Lower leg skin (tissue), 4 donors: ENCODE measurements at regions not wholly inside any gene's neighbourhood (a gene's known extent, or its start where the extent isn't known, plus 50 kb on each side); places are given as distances from the start of the nearest gene placed in this dataset.

Experiments
- DNase-seq, 2 donors: peaks; one replicate each; pipeline ENCODE4 v3.0.0-alpha.2; 2019; ENCODE audit warnings: low spot score in 2 of 2
- H3K4me3 ChIP-seq: fragments of 200-600 bp; sonication (generic); 2 replicates; pipeline ENCODE4 v1.5.1; 2017; ENCODE audit warnings: mild to moderate bottlenecking, low read depth; ENCODE audit not compliant: poor library complexity, severe bottlenecking
- CTCF ChIP-seq, 3 donors: fragments of 450-650 bp; IDR thresholded peaks; one replicate each; pipeline ENCODE4 v1.5.1; 2016; ENCODE audit warnings: antibody characterized with exemption in 3 of 3, mild to moderate bottlenecking in 3 of 3, moderate library complexity in 2 of 3
- POLR2A ChIP-seq, 2 donors: fragments of 450-650 bp; IDR thresholded peaks; one replicate each; pipeline ENCODE4 v1.6.1; 2016 to 2017; ENCODE audit warnings: antibody characterized with exemption in 2 of 2, mild to moderate bottlenecking in 1 of 2, moderate library complexity in 1 of 2
- WGBS, 2 donors: methylation state at CpG; one replicate each; pipeline ENCODE4 v1.1.5; 2018; 5-methylcytosine and 5-hydroxymethylcytosine counted together
- intact Hi-C: fragments of 100-400 bp; cut with DNase I; formaldehyde crosslinking; loops from one replicate; pipeline ENCODE4 v1.15.0; 2023; ENCODE audit warnings: low total_unique reads

DNA sequence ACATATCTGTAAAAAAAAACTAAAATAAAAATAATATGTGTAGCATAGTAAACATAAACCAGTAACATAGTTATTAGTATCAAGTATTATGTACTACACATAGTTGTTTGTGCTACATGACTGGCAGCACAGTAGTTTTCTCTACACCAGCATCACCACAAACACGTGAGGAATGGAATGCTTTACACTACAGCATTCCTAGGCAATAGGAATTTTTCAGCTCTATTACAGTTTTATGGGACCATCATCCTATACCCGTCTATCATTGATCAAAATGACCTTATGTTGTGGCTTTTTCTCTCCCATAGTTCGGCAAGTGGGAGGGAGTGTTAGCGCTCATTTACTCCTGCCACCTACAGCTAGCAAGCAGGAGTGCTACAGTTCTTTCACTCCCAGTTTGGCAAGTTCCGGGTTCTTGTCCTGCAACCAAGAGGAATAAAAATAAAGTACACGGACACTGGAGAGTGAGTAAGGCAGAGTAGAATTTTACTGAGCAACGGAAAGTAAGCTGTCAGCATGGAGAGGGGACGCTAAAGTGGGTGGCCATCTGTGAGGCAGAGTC, 196.8 kb upstream of the HSF2 start:
- no peak for TF ChIP-seq POLR2A (IDR thresholded peaks at IDR 0.05)
- no peak for TF ChIP-seq CTCF (IDR thresholded peaks at IDR 0.05)
- intact Hi-C loops = no loop called here
- H3K4me3 ChIP-seq = no peak overlapping the region
- WGBS, 2 donors = 87 to 90% methylated on average over 8 of the region's 8 CpGs
- DNase-seq = no peak

- no peak for DNase-seq
- intact Hi-C loops = no loop called here
- H3K4me3 ChIP-seq = no peak overlapping the region
- no peak for TF ChIP-seq CTCF (IDR thresholded peaks at IDR 0.05)
- no peak for TF ChIP-seq POLR2A (IDR thresholded peaks at IDR 0.05)
- 86 to 89% methylated on average over 2 of the region's 2 CpGs for WGBS, 2 donors
Measured at GRCh38 chr6:122207061-122207460, 192.4 kb upstream of the HSF2 start.

GRCh38 chr6:122207794-122208193, 191.7 kb upstream of the HSF2 start:
- no peak overlapping the region for H3K4me3 ChIP-seq
- intact Hi-C loops = no loop called here
- TF ChIP-seq CTCF (IDR thresholded peaks at IDR 0.05) (no peak), POLR2A (IDR thresholded peaks at IDR 0.05) (no peak)
- DNase-seq = no peak

- no peak overlapping the region for H3K4me3 ChIP-seq
- 53 to 57% methylated on average over 3 of the region's 3 CpGs for WGBS, 2 donors
- intact Hi-C loops = no loop called here
- DNase-seq = no peak
- TF ChIP-seq POLR2A (IDR thresholded peaks at IDR 0.05) = no peak
- TF ChIP-seq CTCF (IDR thresholded peaks at IDR 0.05) = no peak
Measured at GRCh38 chr6:122214605-122215318, 184.7 kb upstream of the HSF2 start.

DNA sequence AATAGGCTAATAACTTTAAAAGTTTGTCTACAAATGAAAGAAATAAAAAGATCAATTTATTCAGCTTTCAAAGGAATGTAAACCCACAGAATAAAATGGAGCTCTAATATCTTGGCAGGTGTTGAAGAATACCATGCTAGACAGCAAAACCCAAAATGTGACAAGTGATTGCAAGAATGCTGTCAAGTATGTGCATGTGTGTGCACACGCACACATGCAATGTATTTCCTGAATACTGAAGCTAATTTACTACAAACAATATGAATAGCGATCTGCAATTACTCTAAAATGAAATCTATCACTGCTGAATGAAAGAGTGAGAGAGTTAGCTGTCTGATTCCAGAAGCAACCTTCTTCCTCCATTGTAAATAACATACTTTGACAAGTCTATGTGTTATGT, 179.2 kb upstream of the HSF2 start:
- TF ChIP-seq CTCF (IDR thresholded peaks at IDR 0.05) = no peak
- no peak for TF ChIP-seq POLR2A (IDR thresholded peaks at IDR 0.05)
- 36 to 46% methylated on average over 2 of the region's 2 CpGs for WGBS, 2 donors
- intact Hi-C loops = no loop called here
- H3K4me3 ChIP-seq = no peak overlapping the region
- no peak for DNase-seq

DNA sequence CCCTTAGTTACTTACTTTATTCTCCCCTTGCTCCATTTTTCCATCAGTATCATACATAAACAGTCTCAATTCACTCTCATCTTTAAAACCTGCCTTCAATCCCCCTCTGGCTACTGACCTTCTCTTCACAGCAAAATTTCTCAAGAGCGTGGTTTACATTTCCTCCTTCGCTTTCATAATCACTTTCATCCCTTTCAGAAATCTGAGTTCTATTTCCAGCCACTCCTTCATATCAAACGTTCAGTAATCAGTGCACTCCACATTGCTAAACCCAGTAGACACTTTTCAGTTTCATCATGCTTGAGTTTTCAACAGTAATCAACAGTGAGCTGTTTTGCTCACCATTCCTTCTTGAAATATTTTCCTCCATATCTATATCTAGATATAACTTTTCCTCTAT, 176.7 kb upstream of the HSF2 start:
- TF ChIP-seq POLR2A (IDR thresholded peaks at IDR 0.05) = no peak
- TF ChIP-seq CTCF (IDR thresholded peaks at IDR 0.05) = no peak
- DNase-seq = no peak

More for the DNA sequence above, 176.7 kb upstream of the HSF2 start:
- H3K4me3 ChIP-seq = no peak overlapping the region
- 45 to 54% methylated on average over 3 of the region's 3 CpGs for WGBS, 2 donors
- intact Hi-C loops = no loop called here
